GM12878 (cell line): ENCODE measurements at regions not wholly inside any gene's neighbourhood (a gene's known extent, or its start where the extent isn't known, plus 50 kb on each side); places are given as distances from the start of the nearest gene placed in this dataset.

ENCODE experiments used
- ATAC-seq: fragments of 200-7000 bp; cut with Tn5 transposase; 3 replicates; pipeline ENCODE4 v1.9.1; 2020; ENCODE audit warnings: mild to moderate bottlenecking, moderate library complexity
- BruUV-seq: library from RNA; stranded (reverse); fragments of 400-500 nt; replicated peaks from 2 replicates; lab custom pipeline; 2021; lab: Mats Ljungman, UMichigan
- CTCF ChIA-PET: fragments of 300-600 bp; sonication (Branson Sonifier 250); formaldehyde crosslinking; extraction: SDS; loops from one replicate; lab custom pipeline; 2021; ENCODE audit warnings: inconsistent platforms; lab: Yijun Ruan, JAX
- POLR2A ChIA-PET: fragments of 350-600 bp; formaldehyde crosslinking; extraction: SDS; loops from one replicate; lab custom pipeline; 2021; ENCODE audit warnings: inconsistent platforms; lab: Charles Lee
- RAD21 ChIA-PET: fragments of 300-600 bp; sonication (Branson Sonifier 250); formaldehyde crosslinking; loops from one replicate; lab custom pipeline; 2023; ENCODE audit warnings: antibody characterized with exemption; ENCODE audit not compliant: unreplicated experiment; lab: Charles Lee
- SMC1A ChIA-PET: fragments of 300-600 bp; sonication (Branson Sonifier 250); formaldehyde crosslinking; loops from one replicate; lab custom pipeline; 2023; ENCODE audit not compliant: unreplicated experiment, uncharacterized antibody; lab: Charles Lee
- DNase-seq: peaks from one replicate; pipeline ENCODE4 v3.0.0-alpha.2; 2011; ENCODE audit warnings: low read depth, low spot score
- FAIRE-seq: peaks from 3 replicates; lab custom pipeline; 2011; peaks lifted over from hg19 to GRCh38; lab: Jason Lieb, UNC
- H2AFZ ChIP-seq: 2 replicates; pipeline ENCODE4 v1.6.0; 2011; ENCODE audit warnings: low read depth, low read length, control low read depth; ENCODE audit not compliant: control insufficient read depth
- H3K27ac ChIP-seq: 2 replicates; pipeline ENCODE4 v1.5.1; 2011; ENCODE audit warnings: control low read depth; ENCODE audit not compliant: control insufficient read depth, insufficient read depth
- H3K27me3 ChIP-seq, 2 experiments: replicated peaks in 1 of 2; 2 replicates each; pipeline versions ENCODE4 v1.6.0 to v1.6.1; 2011; ENCODE audit warnings: low read length in 1 of 2; ENCODE audit not compliant: control insufficient read depth in 2 of 2, insufficient read depth in 2 of 2
- H3K36me3 ChIP-seq, 2 experiments: 2 replicates each; pipeline ENCODE4 v1.5.1; 2011; ENCODE audit warnings: low read length in 1 of 2; ENCODE audit not compliant: control insufficient read depth in 2 of 2, insufficient read depth in 2 of 2
- H3K4me1 ChIP-seq: 2 replicates; pipeline ENCODE4 v1.6.1; 2011; ENCODE audit warnings: mild to moderate bottlenecking, low read length, moderate library complexity, mixed read lengths; ENCODE audit not compliant: control insufficient read depth, insufficient read depth
- H3K4me2 ChIP-seq: 2 replicates; pipeline ENCODE4 v1.6.0; 2011; ENCODE audit warnings: control low read depth; ENCODE audit not compliant: control insufficient read depth, insufficient read depth
- H3K4me3 ChIP-seq: fragments of 200-600 bp; sonication (generic); 2 replicates; pipeline ENCODE4 v1.5.1; 2016
- H3K79me2 ChIP-seq: 2 replicates; pipeline ENCODE4 v1.6.0; 2011; ENCODE audit warnings: low read length; ENCODE audit not compliant: control insufficient read depth, insufficient read depth
- H3K9ac ChIP-seq: 2 replicates; pipeline ENCODE4 v1.8.0; 2011; ENCODE audit warnings: low read length, control low read depth, mixed read lengths; ENCODE audit not compliant: control insufficient read depth, insufficient read depth
- H3K9me3 ChIP-seq: replicated peaks from 3 replicates; pipeline ENCODE4 v1.5.1; 2011; ENCODE audit warnings: mild to moderate bottlenecking, low read length; ENCODE audit not compliant: control insufficient read depth, insufficient read depth
- H4K20me1 ChIP-seq: 2 replicates; pipeline ENCODE4 v1.6.0; 2011; ENCODE audit not compliant: control insufficient read depth, insufficient read depth
- IRF5 ChIP-seq: fragments of 450-650 bp; IDR thresholded peaks from 2 replicates; pipeline ENCODE4 v1.6.1; 2017; ENCODE audit warnings: borderline replicate concordance
- KAT2A ChIP-seq: conservative IDR thresholded peaks from 2 replicates; pipeline ENCODE4 v1.6.1; 2011; ENCODE audit warnings: low read depth, low read length; ENCODE audit not compliant: control insufficient read depth
- MXI1 ChIP-seq: fragments of 150-350 bp; IDR thresholded peaks from 2 replicates; pipeline ENCODE4 v1.6.1; 2011; ENCODE audit warnings: low read depth, mild to moderate bottlenecking, inconsistent platforms, low read length, improper control_type of control experiment
- NRF1 ChIP-seq: conservative IDR thresholded peaks from 2 replicates; pipeline ENCODE4 v1.6.1; 2011; ENCODE audit warnings: mild to moderate bottlenecking, low read depth, low read length, improper control_type of control experiment
- RELA ChIP-seq: fragments of 450-650 bp; IDR thresholded peaks from 2 replicates; pipeline ENCODE4 v1.8.0; 2014; ENCODE audit warnings: borderline replicate concordance; ENCODE audit not compliant: partially characterized antibody
- TCF12 ChIP-seq: IDR thresholded peaks from 2 replicates; pipeline ENCODE4 v1.6.1; 2011; ENCODE audit warnings: low read depth, mild to moderate bottlenecking, low read length
- YBX1 ChIP-seq: fragments of 450-650 bp; IDR thresholded peaks from 2 replicates; pipeline ENCODE4 v1.6.1; 2016; ENCODE audit warnings: antibody characterized with exemption
- ZBTB11 ChIP-seq: fragments of 450-650 bp; formaldehyde crosslinking; IDR thresholded peaks from 2 replicates; pipeline ENCODE4 v1.5.0; 2022; ENCODE audit warnings: mild to moderate bottlenecking, missing genetic modification characterization
- WGBS: methylation state at CpG from one replicate; pipeline ENCODE4 v1.1.6; 2016; ENCODE audit warnings: low lambda C conversion rate; ENCODE audit not compliant: insufficient replicate concordance, insufficient coverage; ENCODE audit errors: missing lambda C conversion rate; 5-methylcytosine and 5-hydroxymethylcytosine counted together
- in situ Hi-C: fragments of 300-500 bp; cut with MboI; formaldehyde crosslinking; loops from 9 replicates; pipeline ENCODE4 v1.14.3; 2018; ENCODE audit warnings: mixed read lengths
- intact Hi-C: fragments of 100-400 bp; cut with micrococcal nuclease; formaldehyde crosslinking; loops from one replicate; pipeline ENCODE4 v1.14.2; 2022; ENCODE audit not compliant: unreplicated experiment

GRCh38 chr2:138276339-138276738, 225.2 kb upstream of the SPOPL start:
- Histone ChIP-seq H3K4me3 (no peak overlapping the region), H3K27me3 (no peaks in the 10 kb centered on the region), H3K79me2 (no peaks in the 10 kb centered on the region), H3K9me3 (no peaks in the 10 kb centered on the region), H3K4me2 (no peak overlapping the region), H4K20me1 (no peaks in the 10 kb centered on the region), H3K36me3 (no peaks in the 10 kb centered on the region; a peak in 1 of 4 replicates), H3K9ac (no peak overlapping the region), H3K4me1 (no peaks in the 10 kb centered on the region), H2AFZ (no peak overlapping the region), H3K27ac (no peak overlapping the region)
- CTCF ChIA-PET: interaction anchor here (2.0 kb wide), 1 partner anchor 12 kb away, joined by 5 read pairs; no protein-coding TSS in a partner anchor
- intact Hi-C loops (no loop called here), in situ Hi-C loops (no loop called here)
- POLR2A ChIA-PET: no interaction called here
- RAD21 ChIA-PET: interaction anchor here (0.8 to 1.0 kb wide), 2 partner anchors 10 to 266 kb away, joined by 3 read pairs; no protein-coding TSS in a partner anchor
- FAIRE-seq (no peak), DNase-seq (no peak), ATAC-seq (no peak)
- WGBS: 26% methylated on average over 1 of the region's 1 CpG
- TF ChIP-seq YBX1: no peak
- TF ChIP-seq NRF1: no peak
- TF ChIP-seq TCF12: no peak
- no peak for TF ChIP-seq ZBTB11 (CRISPR knock-in tag)
- no peak for TF ChIP-seq MXI1
- TF ChIP-seq KAT2A: no peak
- TF ChIP-seq RELA: no peak
- TF ChIP-seq IRF5: no peak
- SMC1A ChIA-PET: interaction anchor here (0.8 to 1.6 kb wide), 5 partner anchors 10 to 37 kb away, joined by 3 to 7 read pairs (median 5); no protein-coding TSS in a partner anchor
- BruUV-seq: no TSS peak
